Gastroesophageal sphincter (tissue), 4 donors: ENCODE measurements at regions not wholly inside any gene's neighbourhood (a gene's known extent, or its start where the extent isn't known, plus 50 kb on each side); places are given as distances from the start of the nearest gene placed in this dataset.
"Not testable (repeated sequence)": the region's sequence is repeated elsewhere in the genome, so short reads cannot be mapped to it uniquely, and the experiment has no call there.

Experiments
- ATAC-seq: fragments of 150-250 bp; one replicate; pipeline ENCODE4 v1.9.1; 2016; ENCODE audit warnings: mild to moderate bottlenecking, moderate library complexity
- H3K27ac ChIP-seq, 4 donors: fragments of 200-600 bp; sonication (generic) in 3 of 4; 1 replicate in 3 of 4; 2 replicates in 1 of 4; pipeline ENCODE4 v1.5.1; 2016 to 2019
- H3K27me3 ChIP-seq: fragments of 200-600 bp; sonication (generic); one replicate; pipeline ENCODE4 v1.5.1; 2019
- H3K36me3 ChIP-seq, 2 donors: fragments of 200-600 bp; sonication (generic); one replicate each; pipeline ENCODE4 v1.5.1; 2019; ENCODE audit warnings: control low read depth in 1 of 2
- H3K4me1 ChIP-seq, 3 donors: fragments of 200-600 bp; sonication (generic); 1 replicate in 2 of 3; 2 replicates in 1 of 3; pipeline ENCODE4 v1.5.1; 2016 to 2019; ENCODE audit warnings: control low read depth in 2 of 3
- H3K4me3 ChIP-seq, 2 donors: fragments of 200-600 bp; sonication (generic); one replicate each; pipeline ENCODE4 v1.5.1; 2019; ENCODE audit warnings: mild to moderate bottlenecking in 1 of 2, moderate library complexity in 1 of 2
- H3K9me3 ChIP-seq, 3 donors: fragments of 200-600 bp; sonication (generic); one replicate each; pipeline ENCODE4 v1.5.1; 2017 to 2019; ENCODE audit warnings: control low read depth in 2 of 3
- EP300 ChIP-seq: sonication (generic); formaldehyde crosslinking; IDR thresholded peaks from one replicate; pipeline ENCODE4 v1.6.1; 2017; ENCODE audit warnings: antibody characterized with exemption, mild to moderate bottlenecking
- POLR2A ChIP-seq, 2 donors: fragments of 450-650 bp; IDR thresholded peaks; one replicate each; pipeline ENCODE4 v1.6.1; 2017; ENCODE audit warnings: antibody characterized with exemption in 2 of 2, mild to moderate bottlenecking in 2 of 2, moderate library complexity in 1 of 2
- POLR2AphosphoS5 ChIP-seq: sonication (generic); formaldehyde crosslinking; IDR thresholded peaks from one replicate; pipeline ENCODE4 v1.6.1; 2017; ENCODE audit warnings: antibody characterized with exemption
- WGBS, 2 donors: methylation state at CpG; one replicate each; pipeline ENCODE4 v1.1.5; 2018; ENCODE audit warnings: low coverage in 1 of 2; 5-methylcytosine and 5-hydroxymethylcytosine counted together
- TF ChIP-seq, protein P1 (sequence below), 4 experiments: fragments of 200-600 bp in 2 of 4; fragments of 450-650 bp in 2 of 4; sonication (generic) in 1 of 4; IDR thresholded peaks; one replicate each; pipeline ENCODE4 v1.5.1; 2017 to 2019; ENCODE audit warnings: antibody characterized with exemption in 4 of 4, mild to moderate bottlenecking in 2 of 4, moderate library complexity in 2 of 4

DNA sequence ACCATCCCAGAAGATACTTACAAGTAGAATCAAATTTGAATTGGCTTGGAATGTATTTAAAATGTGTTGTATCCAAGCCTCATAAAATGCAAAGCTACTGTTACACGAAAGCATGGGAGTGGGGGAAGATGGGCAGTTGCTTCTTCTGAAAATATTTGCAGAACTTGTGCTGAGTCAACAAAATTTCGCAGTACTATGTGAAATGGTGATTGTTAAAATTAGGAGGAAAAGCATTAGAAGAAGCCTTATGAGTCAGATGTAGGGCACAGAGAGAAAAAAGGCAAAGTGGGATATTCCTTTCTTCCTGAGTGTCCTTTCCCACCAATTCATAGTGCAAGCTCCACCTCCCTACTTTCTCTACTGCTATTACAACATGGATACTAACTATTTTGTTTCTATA is 332.7 kb downstream of the PRDM5 start:
- 72 to 85% methylated on average over 2 of the region's 2 CpGs for WGBS, 2 donors
- ATAC-seq, result no peak
- TF ChIP-seq EP300 (no peak), POLR2AphosphoS5 (no peak), POLR2A (IDR thresholded peaks at IDR 0.05) (no peak)
- TF ChIP-seq, protein P1, sequence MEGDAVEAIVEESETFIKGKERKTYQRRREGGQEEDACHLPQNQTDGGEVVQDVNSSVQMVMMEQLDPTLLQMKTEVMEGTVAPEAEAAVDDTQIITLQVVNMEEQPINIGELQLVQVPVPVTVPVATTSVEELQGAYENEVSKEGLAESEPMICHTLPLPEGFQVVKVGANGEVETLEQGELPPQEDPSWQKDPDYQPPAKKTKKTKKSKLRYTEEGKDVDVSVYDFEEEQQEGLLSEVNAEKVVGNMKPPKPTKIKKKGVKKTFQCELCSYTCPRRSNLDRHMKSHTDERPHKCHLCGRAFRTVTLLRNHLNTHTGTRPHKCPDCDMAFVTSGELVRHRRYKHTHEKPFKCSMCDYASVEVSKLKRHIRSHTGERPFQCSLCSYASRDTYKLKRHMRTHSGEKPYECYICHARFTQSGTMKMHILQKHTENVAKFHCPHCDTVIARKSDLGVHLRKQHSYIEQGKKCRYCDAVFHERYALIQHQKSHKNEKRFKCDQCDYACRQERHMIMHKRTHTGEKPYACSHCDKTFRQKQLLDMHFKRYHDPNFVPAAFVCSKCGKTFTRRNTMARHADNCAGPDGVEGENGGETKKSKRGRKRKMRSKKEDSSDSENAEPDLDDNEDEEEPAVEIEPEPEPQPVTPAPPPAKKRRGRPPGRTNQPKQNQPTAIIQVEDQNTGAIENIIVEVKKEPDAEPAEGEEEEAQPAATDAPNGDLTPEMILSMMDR (IDR thresholded peaks at IDR 0.05), result no peak
- Histone ChIP-seq H3K27me3 (no peaks in the 10 kb centered on the region), H3K9me3 (no peaks in the 10 kb centered on the region), H3K4me3 (no peak overlapping the region), H3K36me3 (no peaks in the 10 kb centered on the region), H3K4me1 (no peaks in the 10 kb centered on the region), H3K27ac (no peak overlapping the region)

DNA sequence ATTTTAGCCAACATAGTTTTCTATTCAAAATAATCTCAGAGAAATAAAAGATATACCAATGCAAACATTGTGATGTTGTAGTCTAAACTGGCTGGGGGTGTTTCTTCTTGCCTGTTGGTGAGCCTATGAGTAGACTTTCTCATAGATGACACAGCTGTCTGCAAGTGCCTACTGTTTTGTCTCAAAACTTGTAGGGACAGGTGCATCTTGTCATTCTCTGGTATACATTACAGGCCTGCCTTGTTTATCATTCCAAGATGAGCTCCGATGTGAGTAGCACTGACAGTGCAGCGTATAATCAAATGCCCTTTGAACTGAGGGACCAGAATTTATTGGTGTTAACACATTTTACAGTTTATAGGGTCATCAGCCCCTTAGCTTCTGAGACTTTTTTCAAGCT is 353.8 kb downstream of the PRDM5 start:
- 38 to 39% methylated on average over 2 of the region's 2 CpGs for WGBS, 2 donors
- no peaks in the 10 kb centered on the region for H3K4me1 ChIP-seq
- TF ChIP-seq POLR2A (IDR thresholded peaks at IDR 0.05) (no peak), EP300 (no peak), POLR2AphosphoS5 (no peak)
- TF ChIP-seq, protein P1 (IDR thresholded peaks at IDR 0.05), result no peak
- no peaks in the 10 kb centered on the region for H3K27me3 ChIP-seq
- ATAC-seq, result no peak
- H3K36me3 ChIP-seq, result no peaks in the 10 kb centered on the region
- H3K27ac ChIP-seq, result no peak overlapping the region
- H3K4me3 ChIP-seq, result no peak overlapping the region
- no peaks in the 10 kb centered on the region for H3K9me3 ChIP-seq

DNA sequence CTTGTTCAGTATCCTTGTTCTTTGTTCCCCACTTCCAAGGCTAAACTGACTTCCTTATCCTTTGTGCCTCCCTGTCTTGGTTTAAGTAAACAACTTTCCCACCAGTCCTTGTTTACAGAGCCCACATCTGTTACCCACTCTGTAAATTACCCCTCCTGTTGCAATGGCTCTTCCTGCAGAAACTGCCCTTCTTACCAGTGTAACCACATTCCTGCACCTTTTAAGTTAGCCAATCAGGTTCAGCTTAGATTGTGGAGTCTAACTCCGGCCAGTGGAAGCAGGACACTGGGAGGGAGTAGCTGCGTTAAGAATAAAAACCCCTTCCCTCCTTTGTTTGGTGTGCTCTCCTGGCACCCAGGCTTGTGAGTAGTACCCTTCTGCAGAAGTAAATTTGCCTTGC is 360.9 kb downstream of the PRDM5 start:
- H3K27ac ChIP-seq, result no peak overlapping the region
- no peaks in the 10 kb centered on the region for H3K36me3 ChIP-seq
- 92 to 93% methylated on average over 2 of the region's 2 CpGs for WGBS, 2 donors
- ATAC-seq, result no peak
- no peak overlapping the region for H3K4me3 ChIP-seq
- peaks cover 0 to 13% (median 0%) of the 10 kb centered on the region in 3 donors for H3K9me3 ChIP-seq
- no peaks in the 10 kb centered on the region for H3K4me1 ChIP-seq
- TF ChIP-seq, protein P1 (IDR thresholded peaks at IDR 0.05), result no peak
- no peaks in the 10 kb centered on the region for H3K27me3 ChIP-seq

DNA sequence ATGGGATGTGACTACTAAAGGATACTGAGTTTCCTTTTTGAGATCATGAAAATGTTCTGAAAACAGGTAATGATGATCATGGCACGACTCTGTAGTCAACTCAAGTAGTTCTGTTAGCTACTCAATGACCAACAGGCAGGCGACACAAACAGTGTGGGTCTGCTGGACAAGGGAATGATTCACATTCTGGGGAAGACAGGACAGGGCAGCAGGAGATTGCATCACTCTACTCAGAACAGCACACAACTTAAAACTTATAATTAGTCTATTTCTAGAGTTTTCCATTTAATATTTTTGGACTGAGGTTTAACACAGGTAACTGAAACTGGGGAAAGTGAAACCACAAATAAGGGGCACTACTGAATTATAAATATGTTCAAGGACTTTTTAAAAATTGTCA is 365.2 kb downstream of the PRDM5 start:
- ATAC-seq, result no peak
- TF ChIP-seq, protein P1 (IDR thresholded peaks at IDR 0.05), result no peak
- no peaks in the 10 kb centered on the region for H3K36me3 ChIP-seq
- H3K27ac ChIP-seq, result no peak overlapping the region
- no peaks in the 10 kb centered on the region for H3K27me3 ChIP-seq
- 100% methylated on average over 2 of the region's 2 CpGs; no CpG with 5 or more reads in 1 of the 2 donors for WGBS, 2 donors
- H3K4me1 ChIP-seq, result peaks cover 0 to 5% (median 0%) of the 10 kb centered on the region in 3 donors
- H3K4me3 ChIP-seq, result no peak overlapping the region
- H3K9me3 ChIP-seq, result peaks cover 0 to 11% (median 0%) of the 10 kb centered on the region in 3 donors

DNA sequence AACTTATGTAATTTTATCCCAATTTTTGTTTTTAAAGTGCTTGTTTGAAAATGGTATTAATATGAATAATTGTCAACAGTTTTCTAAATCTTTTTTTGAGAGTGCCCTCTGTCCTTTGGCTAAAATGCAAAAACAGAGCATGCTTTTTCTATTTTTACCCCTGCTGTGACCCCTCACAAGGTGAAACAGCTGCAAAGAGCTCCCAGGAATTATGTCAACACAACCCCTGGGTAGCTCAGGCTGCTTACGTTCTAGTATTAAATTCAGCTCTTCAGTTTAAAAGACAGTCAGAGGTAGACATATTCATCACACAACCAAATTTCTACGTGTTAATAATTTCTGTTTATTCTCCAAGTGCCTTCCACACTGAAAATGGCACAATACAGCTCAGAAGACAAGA is 367.5 kb downstream of the PRDM5 start:
- Histone ChIP-seq H3K4me1 (peaks cover 0 to 5% (median 0%) of the 10 kb centered on the region in 3 donors), H3K27me3 (no peaks in the 10 kb centered on the region), H3K9me3 (no peaks in the 10 kb centered on the region), H3K36me3 (no peaks in the 10 kb centered on the region), H3K4me3 (no peak overlapping the region), H3K27ac (no peak overlapping the region)
- WGBS, 2 donors, result 16 to 23% methylated on average over 2 of the region's 2 CpGs
- TF ChIP-seq POLR2AphosphoS5, result no peak
- no peak for ATAC-seq

DNA sequence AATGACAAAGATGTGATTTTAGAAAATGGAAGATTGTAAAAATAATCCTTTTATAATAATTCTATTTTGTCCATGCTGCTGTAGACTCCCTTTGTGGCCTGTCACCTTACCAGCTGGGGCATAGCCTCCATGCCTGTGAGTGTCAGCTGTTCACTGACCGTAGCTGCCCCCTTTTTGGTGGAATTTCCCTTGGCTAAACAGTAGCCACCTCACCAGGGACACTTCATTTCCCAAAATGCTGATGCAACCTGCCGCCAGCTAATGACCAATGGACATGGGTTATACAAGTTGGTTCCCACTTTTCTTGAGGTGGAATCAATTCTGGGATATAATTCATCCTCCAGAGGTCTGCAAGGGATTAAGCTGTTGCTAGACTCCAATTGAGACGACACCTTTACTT is 368.4 kb downstream of the PRDM5 start:
- H3K4me3 ChIP-seq, result no peak overlapping the region
- WGBS, 2 donors, result 71 to 82% methylated on average over 3 of the region's 3 CpGs
- peaks cover 0 to 5% (median 0%) of the 10 kb centered on the region in 3 donors for H3K4me1 ChIP-seq
- H3K36me3 ChIP-seq, result no peaks in the 10 kb centered on the region
- TF ChIP-seq EP300, result no peak
- no peak for TF ChIP-seq POLR2AphosphoS5
- no peak overlapping the region for H3K27ac ChIP-seq
- no peaks in the 10 kb centered on the region for H3K27me3 ChIP-seq
- no peaks in the 10 kb centered on the region for H3K9me3 ChIP-seq
- ATAC-seq, result no peak

DNA sequence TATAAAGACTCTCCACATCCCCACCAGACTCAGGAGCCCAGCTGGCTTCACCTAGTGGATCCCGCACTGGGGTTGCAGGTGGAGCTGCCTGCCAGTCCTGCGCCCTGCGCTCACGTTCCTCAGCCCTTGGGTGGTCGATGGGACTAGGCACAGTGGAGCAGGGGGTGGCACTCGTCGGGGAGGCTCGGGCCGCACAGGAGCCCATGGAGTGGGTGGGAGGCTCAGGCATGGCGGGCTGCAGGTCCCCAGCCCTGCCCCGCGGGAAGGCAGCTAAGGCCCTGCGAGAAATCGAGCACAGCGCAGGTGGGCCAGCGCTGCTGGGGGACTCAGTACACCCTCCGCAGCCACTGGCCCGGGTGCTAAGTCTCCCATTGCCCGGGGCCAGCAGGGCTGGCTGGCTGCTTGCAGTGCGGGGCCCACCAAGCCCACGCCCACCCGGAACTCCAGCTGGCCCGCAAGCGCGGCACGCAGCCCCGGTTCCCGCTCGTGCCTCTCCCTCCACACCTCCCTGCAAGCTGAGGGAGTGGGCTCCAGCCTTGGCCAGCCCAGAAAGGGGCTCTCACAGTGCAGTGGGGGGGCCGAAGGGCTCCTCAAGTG is 371.8 kb downstream of the PRDM5 start:
- not testable (repeated sequence) for H3K27me3 ChIP-seq, H3K9me3 ChIP-seq, ATAC-seq, H3K27ac ChIP-seq, H3K4me3 ChIP-seq, H3K36me3 ChIP-seq, H3K4me1 ChIP-seq
- no CpG with 5 or more reads among the region's 30 CpGs for WGBS, 2 donors
